ENCODE measurements at regions not wholly inside any gene's neighbourhood (a gene's known extent, or its start where the extent isn't known, plus 50 kb on each side); places are given as distances from the start of the nearest gene placed in this dataset.
A peak's percentile ranks its signal among the peaks of the same experiment; 100 is the strongest.
"Not testable (repeated sequence)": the region's sequence is repeated elsewhere in the genome, so short reads cannot be mapped to it uniquely, and the experiment has no call there.

GRCh38 chr1:235059221-235059620 is 69.4 kb downstream of the TOMM20 start:
- DNase-seq, result no peak

GRCh38 chr1:235058695-235059094 is 69.9 kb downstream of the TOMM20 start:
- no peak for DNase-seq

GRCh38 chr1:235057385-235058306 is 71.0 kb downstream of the TOMM20 start:
- DNase-seq, result no peak

GRCh38 chr1:235056937-235057336 is 71.7 kb downstream of the TOMM20 start:
- DNase-seq, result no peak

GRCh38 chr1:235054936-235055335 is 73.7 kb downstream of the TOMM20 start:
- DNase-seq, result no peak

GRCh38 chr1:235054466-235054865 is 74.2 kb downstream of the TOMM20 start:
- DNase-seq, result no peak

GRCh38 chr1:235052067-235053008 is 76.3 kb downstream of the TOMM20 start:
- DNase-seq, result peak in 1 of 56 donors; percentile 11

- DNase-seq, result peak in 2 of 56 donors; percentile 18 to 47
These were observed 77.1 kb downstream of the TOMM20 start for GRCh38 chr1:235051521-235051920.

GRCh38 chr1:235050911-235051360 is 77.7 kb downstream of the TOMM20 start:
- DNase-seq, result no peak

- DNase-seq, result not testable (repeated sequence)
These were observed 78.8 kb downstream of the TOMM20 start for GRCh38 chr1:235049716-235050378.

GRCh38 chr1:235049217-235049616 is 79.4 kb downstream of the TOMM20 start:
- no peak for DNase-seq

GRCh38 chr1:235047331-235047871 is 81.2 kb downstream of the TOMM20 start:
- DNase-seq, result no peak

- DNase-seq, result no peak
These were observed 82.6 kb downstream of the TOMM20 start for GRCh38 chr1:235045921-235046601.

GRCh38 chr1:235045034-235045690 is 83.5 kb downstream of the TOMM20 start:
- DNase-seq, result no peak

GRCh38 chr1:235043234-235043633 is 85.4 kb downstream of the TOMM20 start:
- no peak for DNase-seq

GRCh38 chr1:235038701-235039100 is 89.9 kb downstream of the TOMM20 start:
- no peak for DNase-seq

- DNase-seq, result no peak
These were observed 92.7 kb downstream of the TOMM20 start for GRCh38 chr1:235035928-235036327.

- DNase-seq, result no peak
These were observed 97.6 kb downstream of the TOMM20 start for GRCh38 chr1:235030919-235031596.

GRCh38 chr1:235027862-235028250 is 100.8 kb downstream of the TOMM20 start:
- no peak for DNase-seq

Data from nucleus accumbens (tissue), 56 donors.